ENCODE measurements at regions not wholly inside any gene's neighbourhood (a gene's known extent, or its start where the extent isn't known, plus 50 kb on each side); places are given as distances from the start of the nearest gene placed in this dataset.

- ChIA-PET CTCF (no interaction called here), POLR2A (ENCODE audit: low non-redundant PET) (no interaction called here)
- Histone ChIP-seq H3K27ac (ENCODE audit: low read depth, low read length, poor library complexity, severe bottlenecking) (no peak overlapping the region), H3K4me3 (ENCODE audit: low read depth, low read length, poor library complexity, severe bottlenecking) (no peak overlapping the region), H3K9me3 (ENCODE audit: low read depth, low read length, poor library complexity, severe bottlenecking) (no peaks in the 10 kb centered on the region), H3K36me3 (ENCODE audit: insufficient read depth, low read length, poor library complexity, severe bottlenecking) (no peaks in the 10 kb centered on the region), H3K27me3 (replicated peaks; ENCODE audit: insufficient read depth, low read depth, low read length, poor library complexity) (no peaks in the 10 kb centered on the region), H3K4me1 (ENCODE audit: insufficient read depth, low read length, poor library complexity, severe bottlenecking) (no peaks in the 10 kb centered on the region)
- TF ChIP-seq CTCF (conservative IDR thresholded peaks at IDR 0.05; ENCODE audit: low read depth, low read length), result no peak
- TF ChIP-seq EZH2 (IDR thresholded peaks at IDR 0.05; ENCODE audit: borderline replicate concordance, low read depth, low read length, poor library complexity, severe bottlenecking), result no peak
- BruUV-seq (replicated peaks), result no TSS peak
- intact Hi-C loops (cut with micrococcal nuclease; ENCODE audit: unreplicated experiment), result no loop called here
- no peak for DNase-seq (ENCODE audit: low spot score)
These were observed 670.1 kb upstream of the EPHA5 start for GRCh38 chr4:66340286-66340893.

- intact Hi-C loops (cut with micrococcal nuclease; ENCODE audit: unreplicated experiment), result no loop called here
- Histone ChIP-seq H3K27me3 (replicated peaks; ENCODE audit: insufficient read depth, low read depth, low read length, poor library complexity) (no peaks in the 10 kb centered on the region), H3K36me3 (ENCODE audit: insufficient read depth, low read length, poor library complexity, severe bottlenecking) (no peaks in the 10 kb centered on the region), H3K27ac (ENCODE audit: low read depth, low read length, poor library complexity, severe bottlenecking) (no peak overlapping the region), H3K9me3 (ENCODE audit: low read depth, low read length, poor library complexity, severe bottlenecking) (no peaks in the 10 kb centered on the region), H3K4me3 (ENCODE audit: low read depth, low read length, poor library complexity, severe bottlenecking) (no peak overlapping the region), H3K4me1 (ENCODE audit: insufficient read depth, low read length, poor library complexity, severe bottlenecking) (no peaks in the 10 kb centered on the region)
- no TSS peak for BruUV-seq (replicated peaks)
- ChIA-PET POLR2A (ENCODE audit: low non-redundant PET) (no interaction called here), CTCF (no interaction called here)
- DNase-seq (ENCODE audit: low spot score), result no peak
- TF ChIP-seq CTCF (conservative IDR thresholded peaks at IDR 0.05; ENCODE audit: low read depth, low read length), result no peak
- no peak for TF ChIP-seq EZH2 (IDR thresholded peaks at IDR 0.05; ENCODE audit: borderline replicate concordance, low read depth, low read length, poor library complexity, severe bottlenecking)
These were observed 668.7 kb upstream of the EPHA5 start for GRCh38 chr4:66339007-66339406.

GRCh38 chr4:66331761-66332160 lies 661.5 kb upstream of the EPHA5 start:
- TF ChIP-seq CTCF (conservative IDR thresholded peaks at IDR 0.05; ENCODE audit: low read depth, low read length), result no peak
- no peak for TF ChIP-seq EZH2 (IDR thresholded peaks at IDR 0.05; ENCODE audit: borderline replicate concordance, low read depth, low read length, poor library complexity, severe bottlenecking)
- Histone ChIP-seq H3K36me3 (ENCODE audit: insufficient read depth, low read length, poor library complexity, severe bottlenecking) (no peaks in the 10 kb centered on the region), H3K4me3 (ENCODE audit: low read depth, low read length, poor library complexity, severe bottlenecking) (no peak overlapping the region), H3K4me1 (ENCODE audit: insufficient read depth, low read length, poor library complexity, severe bottlenecking) (peaks cover 4% of the 10 kb centered on the region), H3K27ac (ENCODE audit: low read depth, low read length, poor library complexity, severe bottlenecking) (no peak overlapping the region), H3K27me3 (replicated peaks; ENCODE audit: insufficient read depth, low read depth, low read length, poor library complexity) (no peaks in the 10 kb centered on the region), H3K9me3 (ENCODE audit: low read depth, low read length, poor library complexity, severe bottlenecking) (no peaks in the 10 kb centered on the region)
- ChIA-PET POLR2A (ENCODE audit: low non-redundant PET) (no interaction called here), CTCF (no interaction called here)
- BruUV-seq (replicated peaks), result no TSS peak
- no peak for DNase-seq (ENCODE audit: low spot score)
- intact Hi-C loops (cut with micrococcal nuclease; ENCODE audit: unreplicated experiment), result no loop called here
